Stimulated activated CD8-positive, alpha-beta memory T cell treated with anti-CD3 and anti-CD28 coated beads, Interleukin-4, amount 100 ng/mL, for 48 hours (primary cell): ENCODE measurements at regions not wholly inside any gene's neighbourhood (a gene's known extent, or its start where the extent isn't known, plus 50 kb on each side); places are given as distances from the start of the nearest gene placed in this dataset.
"Not testable (repeated sequence)": the region's sequence is repeated elsewhere in the genome, so short reads cannot be mapped to it uniquely, and the experiment has no call there.

Experiments used
- DNase-seq: peaks from one replicate; pipeline ENCODE4 v3.0.0-alpha.2; 2020

DNA sequence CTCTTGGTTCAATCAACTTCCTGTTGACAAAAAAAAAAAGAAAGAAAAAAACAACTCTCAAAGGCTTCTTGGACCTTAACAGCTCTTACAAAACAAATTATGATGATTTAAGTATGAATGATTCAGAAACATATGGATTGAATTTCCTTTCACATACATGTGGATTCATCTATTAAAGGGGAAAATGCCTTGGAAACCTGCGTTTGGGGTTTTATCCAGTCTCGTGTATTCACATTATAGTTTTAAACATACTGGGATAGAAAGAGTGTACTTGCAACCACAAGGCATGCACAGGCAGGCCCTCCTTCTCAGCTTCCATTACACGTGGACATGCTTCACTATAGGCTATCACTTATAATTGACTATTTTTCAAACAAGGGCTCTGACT lies 286.7 kb downstream of the INHBA start:
- DNase-seq, result no peak

DNA sequence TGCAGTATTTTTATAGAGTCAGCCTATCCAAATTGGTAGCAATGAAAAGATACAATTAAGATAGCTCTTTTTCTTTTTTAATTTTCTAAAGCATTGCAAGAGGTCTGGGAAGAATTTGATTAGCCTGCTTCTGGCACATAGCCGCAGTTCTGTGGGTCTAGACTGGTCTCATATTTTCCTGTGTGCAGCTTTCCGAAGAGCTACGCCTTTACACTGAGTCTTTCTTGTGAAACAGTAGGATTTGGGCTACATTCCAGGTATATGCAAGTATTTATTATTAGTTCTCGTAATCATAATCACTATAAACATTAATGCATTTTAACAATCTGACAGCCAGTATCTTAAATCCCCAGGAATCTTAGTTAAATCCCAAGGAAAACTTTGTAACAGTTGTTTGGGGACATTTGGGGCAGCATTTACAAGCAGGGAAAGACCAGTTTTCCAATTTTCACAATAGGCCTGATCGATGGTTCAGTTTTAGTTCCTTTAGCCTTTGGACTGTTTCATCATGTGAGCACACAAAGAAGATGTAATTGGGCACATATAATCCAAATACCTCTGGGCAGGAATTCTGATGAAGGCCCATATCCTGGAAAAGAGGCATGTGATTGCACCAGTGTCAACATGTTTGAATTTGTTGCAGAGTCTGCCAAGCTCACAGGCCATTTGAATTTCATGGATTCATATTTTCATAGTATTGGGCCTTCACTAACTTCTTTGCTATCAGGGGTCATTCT lies 287.3 kb downstream of the INHBA start:
- no peak for DNase-seq

DNA sequence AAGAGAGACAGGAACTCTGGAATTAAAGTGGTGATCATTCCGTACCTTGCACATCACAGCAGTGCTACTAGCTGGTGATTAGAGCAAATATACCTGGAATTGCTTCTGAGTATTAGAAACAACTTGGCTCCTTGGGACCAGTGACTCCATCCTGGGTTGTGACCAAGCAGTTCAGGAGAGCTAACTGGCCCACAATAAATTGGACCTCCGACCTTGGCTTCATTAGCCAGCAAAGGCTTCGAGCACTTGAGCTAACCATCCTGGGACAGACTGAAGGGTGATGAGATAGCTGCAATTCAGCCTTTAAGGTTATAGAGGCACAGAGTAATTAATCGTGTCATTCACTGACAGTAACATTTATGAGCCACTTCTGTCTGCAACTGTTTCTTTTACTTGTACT lies 287.8 kb downstream of the INHBA start:
- DNase-seq, result no peak

DNA sequence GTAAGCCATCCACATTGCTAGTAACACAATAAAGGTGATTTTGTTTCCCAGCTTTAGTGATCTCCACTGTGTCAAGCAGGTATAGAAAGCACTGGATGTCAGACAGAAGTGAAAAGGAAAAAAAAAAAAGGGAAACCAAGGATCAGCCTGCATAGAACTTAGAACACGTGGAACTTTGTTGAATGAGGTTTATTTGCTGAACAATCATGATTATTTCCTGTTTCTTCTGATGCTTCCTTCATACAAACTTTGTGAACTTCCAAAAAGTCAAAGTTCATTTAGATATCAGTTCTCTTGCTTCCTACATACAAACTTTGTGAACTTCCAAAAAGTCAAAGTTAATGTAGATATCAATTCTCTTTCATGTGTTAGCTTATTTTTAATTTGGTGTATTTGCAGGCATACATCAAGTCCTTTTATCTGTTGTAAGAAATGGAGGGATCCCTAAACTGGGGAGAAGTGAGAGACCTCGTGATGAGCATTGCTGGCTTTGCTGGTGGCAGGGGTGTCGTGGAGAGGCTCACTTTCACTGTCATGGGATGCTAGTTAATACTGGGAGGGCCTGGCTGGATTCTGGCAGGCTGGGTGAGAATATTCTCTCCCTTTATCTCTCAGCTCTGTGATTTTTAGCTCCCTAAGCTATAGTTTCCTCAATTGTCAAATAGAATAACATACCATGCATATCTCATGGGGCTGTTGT lies 298.4 kb downstream of the INHBA start:
- DNase-seq, result no peak

DNA sequence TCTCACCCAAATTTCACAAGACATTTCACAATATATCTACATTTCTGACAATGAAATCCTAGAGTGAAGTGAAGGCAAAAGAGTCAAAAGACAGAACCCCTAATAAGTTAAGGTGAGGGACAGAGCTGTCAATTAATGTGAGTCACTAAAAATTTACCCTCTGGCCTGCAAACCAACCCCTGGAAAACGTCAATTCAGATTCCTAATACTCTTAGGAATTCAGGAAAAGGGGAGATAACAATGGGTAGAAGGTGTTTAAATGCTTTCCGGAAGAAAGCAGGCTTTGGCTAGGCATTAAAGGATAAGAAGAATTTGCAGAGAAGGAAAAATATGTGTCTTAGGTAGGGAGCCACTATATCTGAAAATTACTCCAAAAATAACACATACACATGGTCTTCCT lies 299.6 kb downstream of the INHBA start:
- no peak for DNase-seq

DNA sequence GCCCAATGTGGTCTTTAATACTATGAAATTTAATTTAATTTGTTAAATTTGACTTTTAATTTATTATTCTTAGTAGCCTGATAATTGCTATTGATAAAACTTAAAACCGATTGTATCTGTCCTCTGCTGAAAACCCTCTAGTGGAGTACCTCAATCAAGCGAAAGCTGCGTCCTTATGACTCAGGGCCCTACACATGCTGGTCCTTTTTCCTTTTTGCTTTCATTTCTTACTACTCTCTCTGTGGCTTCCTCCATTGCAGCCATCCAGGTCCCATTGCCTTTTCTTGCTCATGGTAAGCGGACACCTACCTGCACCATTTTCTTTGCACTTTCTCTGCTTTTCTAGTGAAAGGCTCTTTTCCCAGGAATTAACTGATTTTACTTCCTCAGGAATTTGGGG lies 301.1 kb downstream of the INHBA start:
- no peak for DNase-seq

DNA sequence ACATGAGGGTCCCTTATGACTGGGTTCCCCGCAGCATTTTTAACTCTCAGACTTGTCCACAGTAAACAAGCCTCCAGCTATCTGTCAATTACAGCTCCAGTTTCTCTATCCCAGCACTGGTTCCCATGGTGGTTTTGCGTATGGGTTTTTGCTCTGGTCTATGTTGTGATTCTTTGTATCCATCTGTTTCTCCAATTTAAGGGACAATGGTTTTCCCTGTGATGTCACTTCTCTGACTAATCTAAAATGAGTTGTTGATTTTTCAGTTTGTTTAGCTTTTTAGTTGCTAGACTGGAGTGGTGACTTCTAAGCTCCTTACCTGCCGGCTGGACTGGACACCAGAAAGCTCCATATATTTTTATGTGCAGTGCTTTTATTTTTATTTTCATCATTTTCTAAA lies 303.7 kb downstream of the INHBA start:
- DNase-seq, result no peak

DNA sequence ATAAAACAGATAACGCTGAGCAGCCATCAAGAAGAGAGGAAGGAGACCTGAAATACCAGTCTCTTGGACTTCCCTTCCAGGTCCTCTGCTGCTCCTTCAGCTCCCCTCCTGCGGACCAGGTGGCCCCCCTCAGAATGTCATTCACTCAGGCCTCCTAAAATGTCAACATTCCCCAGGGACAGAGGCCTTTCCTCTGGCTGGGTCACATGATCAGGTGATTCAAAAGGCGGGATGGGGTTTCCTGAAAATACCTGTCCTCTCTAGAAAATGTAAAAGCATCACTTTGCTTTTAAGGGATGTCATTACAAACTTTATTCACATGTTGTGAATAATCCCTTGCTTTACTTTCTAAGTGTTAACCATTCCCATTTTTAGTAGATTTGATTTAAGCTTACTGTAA lies 311.1 kb downstream of the INHBA start:
- DNase-seq, result no peak

DNA sequence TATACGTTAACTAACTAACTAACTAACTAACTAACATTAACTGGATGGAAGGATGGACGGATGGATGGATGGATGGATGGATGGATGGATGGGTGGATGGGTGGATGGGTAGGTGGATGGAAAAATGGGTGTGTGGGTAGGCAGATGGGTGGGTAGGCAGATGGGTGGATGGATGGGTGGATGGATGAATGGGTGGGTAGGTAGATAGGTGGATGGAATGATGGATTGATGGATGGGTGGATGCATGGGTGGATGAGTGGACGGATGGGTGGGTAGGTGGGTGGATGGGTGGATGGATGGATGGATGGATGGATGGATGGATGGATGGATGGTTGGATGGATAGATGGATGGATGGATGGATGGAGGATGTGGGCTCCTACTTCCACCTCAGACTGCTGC lies 314.0 kb downstream of the INHBA start:
- not testable (repeated sequence) for DNase-seq

DNA sequence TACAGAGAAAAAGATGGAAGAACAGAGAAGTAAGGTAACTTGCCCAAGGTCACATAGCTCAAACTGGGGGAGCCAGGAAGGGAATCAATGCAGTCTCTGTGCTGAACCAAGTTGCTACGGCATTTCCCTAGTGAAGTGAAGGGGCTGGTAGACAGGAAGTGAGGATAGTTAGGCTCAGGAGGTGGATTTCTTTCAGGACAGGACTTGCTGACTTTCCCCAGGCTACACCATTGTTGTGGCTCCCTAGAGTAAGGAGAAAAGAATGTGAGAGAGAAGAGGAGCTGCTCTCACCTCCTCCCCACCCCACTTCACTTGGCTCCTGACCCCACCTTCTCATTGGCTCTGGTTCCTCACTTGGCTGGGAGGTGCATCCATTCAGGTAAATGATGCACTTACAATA lies 316.9 kb downstream of the INHBA start:
- DNase-seq, result no peak

DNA sequence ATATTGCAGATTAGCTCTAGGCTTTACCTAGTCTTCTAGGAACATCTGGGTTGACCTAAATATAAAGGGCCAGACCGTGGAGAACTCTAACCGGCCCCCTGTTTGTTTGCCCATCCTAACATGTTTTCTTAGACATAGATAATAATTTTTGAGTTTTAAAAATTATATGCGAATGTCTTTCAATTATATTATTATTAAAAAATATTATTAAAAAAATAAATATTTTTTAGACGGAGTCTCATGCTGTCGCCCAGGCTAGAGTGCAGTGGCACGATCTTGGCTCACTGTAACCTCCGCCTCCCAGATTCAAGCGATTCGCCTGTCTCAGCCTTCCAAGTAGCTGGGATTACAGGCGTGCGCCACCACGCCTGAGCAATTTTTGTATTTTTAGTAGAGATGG lies 318.5 kb downstream of the INHBA start:
- no peak for DNase-seq

DNA sequence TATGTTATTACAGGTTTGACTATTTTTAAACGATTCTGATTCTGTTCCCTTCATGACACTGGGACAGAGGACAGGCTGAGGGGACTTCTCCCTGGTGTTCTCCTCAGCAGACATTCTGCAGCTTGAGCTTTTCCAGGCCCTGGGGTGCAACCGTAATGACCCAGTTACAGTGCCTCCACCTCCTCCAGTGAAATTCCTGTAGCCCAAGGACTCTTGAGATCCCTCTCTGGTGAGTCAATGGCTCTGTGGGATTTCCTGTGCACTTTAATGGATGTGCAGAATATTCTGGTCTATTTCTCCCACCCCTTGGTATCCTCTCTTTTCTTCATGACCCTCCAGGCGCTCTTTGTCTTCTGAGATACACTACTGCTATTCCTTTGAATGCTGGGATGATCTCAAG lies 319.3 kb downstream of the INHBA start:
- no peak for DNase-seq

DNA sequence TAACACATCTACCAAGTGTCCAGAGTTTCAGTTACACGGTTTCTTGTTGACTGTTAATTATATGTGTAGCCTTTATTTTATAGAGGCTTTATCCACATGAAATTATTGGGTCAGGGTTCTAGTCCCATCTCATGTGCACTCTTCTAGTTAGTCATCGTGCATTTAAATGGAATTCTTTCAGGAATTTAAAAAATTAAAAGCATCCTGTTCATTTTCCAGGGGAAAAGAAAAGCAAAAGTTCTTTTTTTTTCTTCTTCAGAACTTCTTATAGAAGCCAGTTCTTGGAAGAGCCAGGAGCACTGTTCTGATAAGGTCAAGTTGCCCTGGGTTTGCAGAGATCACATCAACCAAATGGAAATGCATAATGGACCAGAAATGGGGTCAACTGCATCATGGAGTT lies 324.7 kb downstream of the INHBA start:
- DNase-seq, result no peak

DNA sequence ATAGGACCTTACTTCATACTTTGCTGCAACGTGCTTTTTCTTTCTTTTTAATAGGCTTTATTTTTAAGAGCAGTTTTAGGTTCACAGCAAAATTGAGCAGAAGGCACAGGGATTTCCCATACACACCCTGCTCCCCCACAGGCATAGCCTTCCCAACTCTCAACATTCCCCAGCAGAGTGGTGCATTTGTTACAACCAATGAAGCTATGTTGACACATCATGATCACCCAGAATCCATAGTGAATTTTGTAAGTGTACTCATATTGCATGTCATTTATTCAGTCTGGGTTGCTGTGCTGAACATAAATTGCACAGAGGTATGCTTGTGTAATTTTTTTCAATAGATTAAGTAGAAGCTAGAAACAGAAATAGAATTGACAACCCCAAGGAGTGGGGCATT lies 327.3 kb downstream of the INHBA start:
- DNase-seq, result no peak

DNA sequence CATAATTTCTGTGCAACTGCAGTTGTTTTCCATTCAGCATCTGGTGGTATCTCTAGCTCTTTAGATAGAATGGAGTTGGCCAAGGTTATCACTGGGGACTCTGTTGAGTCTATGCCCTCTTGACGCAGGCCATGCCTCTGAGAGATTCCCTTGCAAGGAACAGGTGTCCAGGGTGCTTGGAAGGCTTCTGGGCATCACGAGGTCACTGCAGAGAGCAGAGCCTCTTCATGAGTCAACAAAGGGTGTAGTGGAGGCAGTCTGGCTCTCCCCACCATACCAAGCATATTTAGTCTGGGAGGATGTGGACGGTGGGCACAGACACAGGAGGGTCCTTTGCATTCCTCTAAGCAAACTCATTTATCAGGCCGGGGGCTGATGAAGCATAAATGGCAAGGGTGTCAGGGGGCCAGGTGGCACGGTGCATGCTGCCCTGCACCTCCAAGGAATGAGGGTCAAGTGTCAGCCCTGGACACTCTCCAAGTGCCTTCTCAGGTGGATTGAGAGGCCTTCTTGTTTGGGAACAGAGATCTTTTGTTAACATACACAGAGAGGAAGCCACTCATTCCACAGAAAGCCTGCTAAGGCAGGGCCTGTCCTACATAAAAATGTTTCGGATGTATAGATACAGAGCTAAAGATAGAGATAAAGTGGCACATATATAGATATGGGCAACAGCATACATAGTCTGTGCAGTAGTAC lies 328.6 kb downstream of the INHBA start:
- DNase-seq, result no peak

DNA sequence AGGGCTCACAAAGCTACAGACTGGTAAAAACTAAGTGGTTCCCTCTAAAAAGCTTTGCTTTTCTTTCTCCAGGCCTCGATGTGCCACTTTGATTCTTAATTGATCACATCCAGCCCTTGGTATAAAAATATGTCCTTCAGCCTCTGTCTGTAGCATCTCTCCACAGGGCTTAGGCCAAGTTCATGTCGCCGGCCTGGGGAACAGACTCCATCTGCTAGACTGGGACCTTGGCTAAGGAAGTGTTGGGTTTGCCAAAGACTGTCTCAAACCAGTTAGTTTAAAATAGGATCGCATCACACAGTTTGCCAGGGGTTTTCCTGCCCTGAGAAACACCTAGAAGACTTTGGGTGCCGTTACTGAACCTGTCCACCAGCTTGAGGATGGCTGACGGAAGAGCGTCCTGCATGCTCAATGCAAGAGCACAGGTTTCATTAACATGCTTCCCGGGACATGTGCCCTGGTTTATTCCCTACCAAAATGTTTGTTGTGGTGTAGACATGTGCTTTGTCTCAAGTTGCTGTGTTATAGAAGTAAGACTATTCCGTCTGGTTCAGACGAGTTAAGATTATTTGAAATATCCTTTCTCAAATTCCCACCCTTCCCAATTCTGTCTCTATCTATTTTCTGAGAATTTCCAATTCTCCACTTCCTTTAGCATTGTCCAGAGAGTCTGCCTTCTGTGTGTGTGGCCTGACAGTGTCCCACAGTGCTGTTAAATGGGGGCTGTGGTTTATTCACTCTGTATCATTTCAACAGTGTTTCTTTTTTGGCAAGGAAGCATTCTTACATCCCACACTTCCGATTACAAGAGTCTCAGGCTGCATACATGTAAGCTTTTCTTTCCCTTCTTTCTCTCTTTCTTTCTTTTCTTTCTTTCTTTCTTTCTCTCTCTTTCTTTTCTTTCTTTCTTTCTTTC lies 334.7 kb downstream of the INHBA start:
- no peak for DNase-seq

DNA sequence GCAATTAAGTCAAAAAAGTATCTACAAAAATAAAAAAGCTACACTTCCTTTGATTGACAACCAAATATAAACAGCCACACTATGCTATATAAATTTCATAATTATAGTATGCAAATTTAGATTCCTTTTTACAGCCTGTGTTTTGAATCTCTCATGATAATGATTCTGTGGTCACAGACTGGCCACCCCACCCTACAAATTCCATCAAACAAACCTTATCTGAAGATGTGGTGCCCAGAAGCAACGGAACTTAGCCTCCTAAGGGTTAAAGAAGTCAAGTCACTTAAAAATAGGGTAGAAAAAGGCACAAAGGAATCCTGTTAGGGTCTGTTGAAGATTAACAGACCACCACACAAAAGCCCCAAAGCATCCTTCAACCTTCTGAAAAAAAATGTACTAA lies 351.8 kb downstream of the INHBA start:
- no peak for DNase-seq

DNA sequence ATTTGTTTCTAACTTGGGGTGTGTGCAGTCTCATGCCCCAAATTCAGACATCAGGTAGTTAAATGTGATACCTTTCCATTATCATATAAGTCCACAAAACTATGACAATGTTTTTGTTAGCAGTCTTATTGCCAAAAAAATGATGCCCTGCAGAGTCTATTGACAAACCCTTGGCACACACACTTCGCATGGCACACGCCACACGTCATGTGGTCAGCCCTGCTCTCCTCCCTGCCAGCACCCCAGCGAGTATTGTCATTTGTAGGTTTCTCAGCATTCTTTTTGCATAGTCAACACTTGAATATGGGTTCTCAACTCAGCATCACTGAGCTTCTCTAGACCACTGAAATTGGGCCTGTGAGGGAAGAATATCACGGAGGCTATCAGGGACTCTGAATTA lies 356.0 kb downstream of the INHBA start:
- DNase-seq, result no peak

DNA sequence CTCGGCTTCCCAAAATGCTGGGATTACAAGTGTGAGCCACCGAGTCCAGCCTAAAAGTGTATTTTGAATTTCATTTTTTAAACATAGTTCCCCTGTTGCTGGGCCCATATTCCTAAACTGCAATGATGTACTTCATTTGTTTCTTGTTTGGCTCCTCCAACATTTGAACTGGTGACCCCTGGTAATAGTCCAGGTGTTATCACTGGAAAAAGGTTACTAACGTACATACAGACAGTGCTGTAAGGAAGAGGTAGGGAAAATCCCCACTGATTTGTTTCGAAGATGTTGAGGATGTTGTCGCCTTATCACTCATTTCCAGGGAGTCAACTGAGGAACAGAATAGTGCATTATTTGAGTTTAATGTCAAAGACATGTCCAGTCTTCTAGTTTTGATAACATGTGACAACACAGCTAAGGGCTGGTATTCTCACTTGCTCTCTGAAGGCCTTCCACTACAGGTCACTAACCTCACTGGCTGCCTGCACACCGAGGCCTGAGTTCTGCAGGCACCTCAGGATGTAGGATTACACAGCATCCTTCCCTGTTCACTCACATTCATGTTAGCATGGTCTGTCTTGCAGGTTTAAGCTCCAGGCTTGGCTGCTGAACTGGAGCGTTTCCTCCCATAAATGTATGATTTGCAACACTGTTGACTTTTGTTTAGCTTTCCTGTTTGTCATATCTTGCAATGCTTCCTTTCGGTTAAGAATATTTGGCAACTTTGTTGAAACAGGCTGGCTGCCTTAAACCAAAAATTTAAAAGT lies 362.8 kb downstream of the INHBA start:
- DNase-seq, result no peak

DNA sequence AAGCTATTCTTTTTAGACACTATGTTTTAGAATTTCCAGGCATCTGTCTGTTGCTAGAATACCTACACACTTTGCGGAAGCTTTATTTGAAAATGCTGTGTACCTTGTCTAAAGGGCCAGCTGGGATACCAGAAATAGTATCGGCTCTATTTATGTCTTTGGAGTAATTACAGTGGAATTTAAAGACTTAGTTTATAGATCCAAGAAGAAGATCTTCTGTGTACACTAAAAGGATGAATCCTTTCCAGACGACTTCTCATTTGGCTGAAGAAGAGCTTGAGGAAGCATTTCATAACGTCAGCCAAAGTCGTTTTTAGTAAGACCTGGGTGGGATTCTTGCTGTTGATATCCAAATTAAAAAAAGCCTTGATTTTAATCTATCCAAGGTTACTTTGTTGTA lies 365.9 kb downstream of the INHBA start:
- DNase-seq, result no peak

DNA sequence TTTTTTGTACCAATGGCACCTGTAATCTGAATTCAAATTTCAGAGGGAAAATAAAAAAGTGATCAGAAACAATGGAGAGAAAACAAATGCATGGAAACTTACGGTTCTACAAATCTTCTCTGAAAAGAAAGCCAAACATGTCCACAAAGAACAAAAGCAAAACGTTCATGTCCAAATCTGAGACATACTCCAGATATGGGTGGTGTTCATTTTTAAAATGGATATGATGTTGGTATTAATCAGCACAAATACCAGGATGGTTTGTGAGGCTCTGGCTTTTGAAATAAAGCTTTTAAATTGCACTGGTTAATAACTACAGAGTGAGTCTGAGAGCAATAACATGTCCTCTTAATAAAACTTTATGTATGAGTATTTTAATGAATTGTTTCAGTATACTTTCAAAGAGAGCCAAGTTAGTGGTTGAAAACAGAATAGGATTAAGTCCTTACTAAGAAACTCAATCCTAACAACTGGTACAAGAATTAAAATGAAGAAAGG lies 366.4 kb downstream of the INHBA start:
- DNase-seq, result no peak
